AG09309 (cell line): ENCODE measurements at regions not wholly inside any gene's neighbourhood (a gene's known extent, or its start where the extent isn't known, plus 50 kb on each side); places are given as distances from the start of the nearest gene placed in this dataset.
"Not testable (repeated sequence)": the region's sequence is repeated elsewhere in the genome, so short reads cannot be mapped to it uniquely, and the experiment has no call there.

ENCODE experiments used
- DNase-seq: peaks from one replicate; pipeline ENCODE4 v3.0.0-alpha.2; 2010; ENCODE audit warnings: low read depth
- H3K4me3 ChIP-seq: 2 replicates; pipeline ENCODE4 v1.5.1; 2011; ENCODE audit warnings: mild to moderate bottlenecking, low read depth, low read length, moderate library complexity; ENCODE audit not compliant: control insufficient read depth
- TF ChIP-seq, protein P1 (sequence below): IDR thresholded peaks from 2 replicates; pipeline ENCODE4 v1.5.1; 2011; ENCODE audit warnings: mild to moderate bottlenecking, low read depth, low read length, inconsistent platforms; ENCODE audit not compliant: insufficient read depth, control insufficient read depth; ENCODE audit errors: missing control alignments

DNA sequence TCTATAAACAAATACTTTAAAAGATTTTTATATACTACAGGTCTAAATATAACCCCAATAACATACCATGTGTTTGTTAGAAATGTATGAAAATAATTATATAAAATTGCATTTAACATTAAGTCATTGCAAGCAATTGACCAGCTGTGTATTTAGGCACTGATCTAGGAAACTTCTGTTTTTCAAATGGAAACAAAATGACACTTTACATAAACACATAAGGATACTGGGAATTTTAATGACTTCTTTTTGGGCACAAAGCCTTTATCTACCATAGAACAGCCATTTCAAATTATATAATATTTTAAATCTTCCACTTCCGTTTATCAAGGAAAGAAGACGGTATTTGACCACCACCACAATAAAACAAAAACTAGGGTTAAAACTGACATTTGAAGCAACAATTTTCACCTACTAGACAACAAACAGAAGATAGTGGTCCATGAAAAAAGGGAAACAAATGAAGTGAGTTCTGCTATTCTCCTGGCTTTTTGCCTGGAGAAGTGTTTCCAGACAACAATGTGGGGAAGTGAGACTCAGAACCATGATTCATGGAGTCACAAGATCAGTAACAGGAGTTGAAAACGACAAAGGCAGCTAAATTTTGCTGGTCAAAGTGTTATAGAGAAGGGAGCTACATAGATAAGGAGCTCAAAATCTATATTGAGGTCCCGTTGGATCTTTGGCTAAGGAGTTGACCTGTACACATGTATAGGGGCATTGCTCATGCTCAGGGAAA is 475.1 kb downstream of the TRHDE start:
- H3K4me3 ChIP-seq, result no peak overlapping the region
- DNase-seq, result no peak
- TF ChIP-seq, protein P1, sequence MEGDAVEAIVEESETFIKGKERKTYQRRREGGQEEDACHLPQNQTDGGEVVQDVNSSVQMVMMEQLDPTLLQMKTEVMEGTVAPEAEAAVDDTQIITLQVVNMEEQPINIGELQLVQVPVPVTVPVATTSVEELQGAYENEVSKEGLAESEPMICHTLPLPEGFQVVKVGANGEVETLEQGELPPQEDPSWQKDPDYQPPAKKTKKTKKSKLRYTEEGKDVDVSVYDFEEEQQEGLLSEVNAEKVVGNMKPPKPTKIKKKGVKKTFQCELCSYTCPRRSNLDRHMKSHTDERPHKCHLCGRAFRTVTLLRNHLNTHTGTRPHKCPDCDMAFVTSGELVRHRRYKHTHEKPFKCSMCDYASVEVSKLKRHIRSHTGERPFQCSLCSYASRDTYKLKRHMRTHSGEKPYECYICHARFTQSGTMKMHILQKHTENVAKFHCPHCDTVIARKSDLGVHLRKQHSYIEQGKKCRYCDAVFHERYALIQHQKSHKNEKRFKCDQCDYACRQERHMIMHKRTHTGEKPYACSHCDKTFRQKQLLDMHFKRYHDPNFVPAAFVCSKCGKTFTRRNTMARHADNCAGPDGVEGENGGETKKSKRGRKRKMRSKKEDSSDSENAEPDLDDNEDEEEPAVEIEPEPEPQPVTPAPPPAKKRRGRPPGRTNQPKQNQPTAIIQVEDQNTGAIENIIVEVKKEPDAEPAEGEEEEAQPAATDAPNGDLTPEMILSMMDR, result no peak

GRCh38 chr12:72748971-72749370 is 476.8 kb downstream of the TRHDE start:
- TF ChIP-seq, protein P1, result no peak
- H3K4me3 ChIP-seq, result no peak overlapping the region
- no peak for DNase-seq

DNA sequence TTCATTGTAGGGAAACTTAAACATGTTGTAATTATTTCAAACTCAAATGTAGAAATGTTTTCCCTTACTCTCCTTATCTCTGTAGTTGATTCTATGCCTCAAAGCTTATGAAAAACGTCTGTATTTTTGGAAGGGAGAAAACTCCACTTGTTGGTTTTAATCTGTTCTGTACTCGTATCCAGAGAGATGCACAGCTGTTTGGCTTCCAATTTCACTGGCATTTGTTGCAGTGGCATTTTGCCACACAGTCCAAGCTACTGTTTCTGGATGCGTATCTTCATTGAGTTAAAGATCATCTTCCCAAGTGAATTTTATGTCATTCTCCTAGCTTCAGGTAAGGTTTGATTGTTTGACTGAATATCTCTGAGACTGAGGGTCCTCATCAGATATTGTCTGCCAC is 481.4 kb downstream of the TRHDE start:
- H3K4me3 ChIP-seq, result no peak overlapping the region
- TF ChIP-seq, protein P1, result no peak
- DNase-seq, result no peak

DNA sequence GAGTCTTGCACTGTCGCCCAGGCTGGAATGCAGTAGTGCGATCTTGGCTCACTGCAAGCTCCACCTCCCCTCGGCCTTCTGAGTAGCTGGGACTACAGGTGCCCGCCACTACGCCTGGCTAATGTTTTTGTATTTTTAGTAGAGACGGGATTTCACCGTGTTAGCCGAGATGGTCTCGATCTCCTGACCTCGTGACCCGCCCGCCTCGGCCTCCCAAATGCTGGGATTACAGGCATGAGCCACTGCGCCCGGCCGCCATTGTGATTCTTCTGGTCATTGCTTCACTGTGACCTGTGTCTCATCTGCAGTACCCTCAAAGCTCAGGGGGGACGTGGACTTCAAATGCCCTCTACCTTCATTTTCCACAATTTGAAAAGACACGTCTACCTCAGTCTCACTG is 481.9 kb downstream of the TRHDE start:
- H3K4me3 ChIP-seq, DNase-seq: not testable (repeated sequence)

GRCh38 chr12:72766517-72766916 is 494.3 kb downstream of the TRHDE start:
- DNase-seq, result no peak
- TF ChIP-seq, protein P1, result no peak

DNA sequence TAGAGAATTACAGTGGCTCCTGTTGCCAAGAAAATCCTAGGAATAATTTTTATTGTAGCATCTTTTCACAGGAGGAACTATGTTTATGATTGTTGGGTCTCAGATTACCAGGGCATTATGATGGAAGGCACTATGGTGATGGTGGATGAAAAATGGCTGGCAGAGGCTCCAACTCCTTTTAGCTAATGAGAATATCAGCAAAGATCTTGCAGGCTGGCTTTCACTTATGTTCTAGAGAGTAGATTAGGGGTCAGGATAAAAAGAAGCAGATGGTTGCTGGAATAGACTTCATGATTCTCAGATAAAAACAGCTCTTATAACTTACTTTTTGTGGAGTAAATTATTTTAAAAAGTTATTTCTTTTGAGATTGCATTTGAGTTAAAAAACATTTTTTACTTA is 501.9 kb downstream of the TRHDE start:
- H3K4me3 ChIP-seq, result no peak overlapping the region
- no peak for DNase-seq
- TF ChIP-seq, protein P1, result no peak

More at GRCh38 chr12:72766517-72766916, 494.3 kb downstream of the TRHDE start:
- H3K4me3 ChIP-seq, result no peak overlapping the region

DNA sequence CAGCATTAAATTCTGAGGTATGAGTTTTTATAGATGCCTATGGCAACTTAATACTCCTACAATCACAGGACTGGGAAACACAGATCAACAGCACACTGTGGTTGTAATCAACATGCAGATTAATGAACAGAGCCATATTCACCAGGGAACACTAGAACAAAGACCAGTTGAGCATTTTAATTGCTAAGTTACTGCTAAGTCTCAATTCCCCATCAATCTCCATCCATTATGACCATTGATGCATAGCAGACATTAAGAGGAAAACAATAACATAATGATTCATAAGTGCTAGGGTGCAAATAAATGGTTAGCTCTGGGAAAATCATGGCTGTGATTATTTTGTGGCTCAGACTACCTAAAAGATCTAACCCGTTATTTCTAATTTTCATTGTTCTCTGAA is 505.6 kb downstream of the TRHDE start:
- DNase-seq, result no peak
- TF ChIP-seq, protein P1, result no peak
- no peak overlapping the region for H3K4me3 ChIP-seq
